HG03469 (cell line): ENCODE measurements at regions not wholly inside any gene's neighbourhood (a gene's known extent, or its start where the extent isn't known, plus 50 kb on each side); places are given as distances from the start of the nearest gene placed in this dataset.

Experiments
- ATAC-seq: cut with Tn5 transposase; IDR thresholded peaks from one replicate; pipeline ENCODE4 v1.9.1; 2021; ENCODE audit warnings: mild to moderate bottlenecking, moderate library complexity, moderate number of reproducible peaks; ENCODE audit not compliant: unreplicated experiment

GRCh38 chr3:83729576-83729975 is 1229.2 kb upstream of the CADM2 start:
- ATAC-seq: no peak

- ATAC-seq: no peak
Observed at GRCh38 chr3:83734656-83735055, 1224.1 kb upstream of the CADM2 start.

- no peak for ATAC-seq
Observed at GRCh38 chr3:83738202-83738601, 1220.6 kb upstream of the CADM2 start.

- no peak for ATAC-seq
Observed at GRCh38 chr3:83740504-83740903, 1218.3 kb upstream of the CADM2 start.

GRCh38 chr3:83765956-83766355 is 1192.8 kb upstream of the CADM2 start:
- no peak for ATAC-seq

GRCh38 chr3:83769791-83770663 is 1188.8 kb upstream of the CADM2 start:
- no peak for ATAC-seq

- ATAC-seq: no peak
Observed at GRCh38 chr3:83770664-83771402, 1188.0 kb upstream of the CADM2 start.

- no peak for ATAC-seq
Observed at GRCh38 chr3:83802801-83803200, 1156.0 kb upstream of the CADM2 start.

GRCh38 chr3:83807511-83807910 is 1151.3 kb upstream of the CADM2 start:
- ATAC-seq: no peak

GRCh38 chr3:83813176-83813575 is 1145.6 kb upstream of the CADM2 start:
- ATAC-seq: no peak

- no peak for ATAC-seq
Observed at GRCh38 chr3:83816653-83817052, 1142.1 kb upstream of the CADM2 start.

- ATAC-seq: no peak
Observed at GRCh38 chr3:83821506-83821905, 1137.3 kb upstream of the CADM2 start.

- no peak for ATAC-seq
Observed at GRCh38 chr3:83823095-83823494, 1135.7 kb upstream of the CADM2 start.

- no peak for ATAC-seq
Observed at GRCh38 chr3:83835040-83835439, 1123.7 kb upstream of the CADM2 start.

GRCh38 chr3:83842511-83842910 is 1116.3 kb upstream of the CADM2 start:
- no peak for ATAC-seq

GRCh38 chr3:83843716-83844115 is 1115.1 kb upstream of the CADM2 start:
- ATAC-seq: no peak

GRCh38 chr3:83849106-83849730 is 1109.6 kb upstream of the CADM2 start:
- ATAC-seq: no peak

- ATAC-seq: no peak
Observed at GRCh38 chr3:83863380-83863779, 1095.4 kb upstream of the CADM2 start.

GRCh38 chr3:83868909-83869567 is 1089.8 kb upstream of the CADM2 start:
- ATAC-seq: no peak

GRCh38 chr3:83873550-83873949 is 1085.2 kb upstream of the CADM2 start:
- ATAC-seq: no peak

GRCh38 chr3:83877910-83878309 is 1080.9 kb upstream of the CADM2 start:
- ATAC-seq: no peak
